ENCODE measurements at regions not wholly inside any gene's neighbourhood (a gene's known extent, or its start where the extent isn't known, plus 50 kb on each side); places are given as distances from the start of the nearest gene placed in this dataset.
A peak's percentile ranks its signal among the peaks of the same experiment; 100 is the strongest.

DNA sequence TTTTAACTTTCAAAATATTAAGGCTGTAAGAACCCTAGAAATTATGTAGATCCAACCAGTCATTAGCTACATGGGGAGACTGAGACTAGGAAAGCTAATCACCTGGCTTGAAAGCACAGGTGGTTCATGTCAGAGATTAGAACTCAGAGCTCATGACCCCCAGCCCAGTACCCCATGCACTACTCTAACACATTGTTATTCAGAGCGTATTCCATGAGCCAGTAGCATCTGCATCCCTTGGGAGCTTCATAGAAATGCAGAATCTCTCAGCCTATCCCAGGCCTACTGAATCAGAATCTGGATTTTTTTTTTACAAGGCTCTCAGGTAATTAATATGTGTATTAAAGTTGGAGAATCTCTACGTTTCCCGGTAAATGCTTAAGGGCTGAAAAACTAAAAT lies 161.7 kb downstream of the BTG1 start:
- ATAC-seq: no peak

DNA sequence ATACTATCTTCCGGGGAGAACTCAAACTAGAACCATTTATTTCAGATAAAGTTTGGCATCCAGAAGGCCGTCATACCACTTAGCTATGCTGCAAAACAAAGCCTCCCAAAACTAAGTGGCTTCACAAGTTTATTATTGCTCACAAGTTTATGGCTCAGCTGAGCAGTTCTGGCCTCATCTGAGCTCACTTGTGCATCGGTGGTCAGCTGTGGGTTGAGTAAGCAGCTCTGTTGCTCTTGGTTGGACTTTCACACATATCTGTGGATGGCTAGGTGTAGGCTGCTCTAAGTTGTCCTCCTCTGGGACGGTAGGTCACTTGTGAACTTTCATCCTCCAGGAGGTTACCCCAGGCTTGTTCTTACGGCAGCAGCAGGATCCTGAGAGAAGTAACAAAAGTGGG lies 162.7 kb downstream of the BTG1 start:
- Histone ChIP-seq H3K4me3 (no peak overlapping the region), H3K27ac (no peak overlapping the region), H3K27me3 (no peaks in the 10 kb centered on the region), H3K9me3 (no peaks in the 10 kb centered on the region), H3K36me3 (no peaks in the 10 kb centered on the region), H3K4me1 (peaks cover 0 to 10% (median 8%) of the 10 kb centered on the region in 3 donors)
- intact Hi-C loops (cut with DNase I): no loop called here
- DNase-seq (no peak), ATAC-seq (peak in 1 of 4 donors; percentile 44), FAIRE-seq (no peak)
- TF ChIP-seq, protein P1, sequence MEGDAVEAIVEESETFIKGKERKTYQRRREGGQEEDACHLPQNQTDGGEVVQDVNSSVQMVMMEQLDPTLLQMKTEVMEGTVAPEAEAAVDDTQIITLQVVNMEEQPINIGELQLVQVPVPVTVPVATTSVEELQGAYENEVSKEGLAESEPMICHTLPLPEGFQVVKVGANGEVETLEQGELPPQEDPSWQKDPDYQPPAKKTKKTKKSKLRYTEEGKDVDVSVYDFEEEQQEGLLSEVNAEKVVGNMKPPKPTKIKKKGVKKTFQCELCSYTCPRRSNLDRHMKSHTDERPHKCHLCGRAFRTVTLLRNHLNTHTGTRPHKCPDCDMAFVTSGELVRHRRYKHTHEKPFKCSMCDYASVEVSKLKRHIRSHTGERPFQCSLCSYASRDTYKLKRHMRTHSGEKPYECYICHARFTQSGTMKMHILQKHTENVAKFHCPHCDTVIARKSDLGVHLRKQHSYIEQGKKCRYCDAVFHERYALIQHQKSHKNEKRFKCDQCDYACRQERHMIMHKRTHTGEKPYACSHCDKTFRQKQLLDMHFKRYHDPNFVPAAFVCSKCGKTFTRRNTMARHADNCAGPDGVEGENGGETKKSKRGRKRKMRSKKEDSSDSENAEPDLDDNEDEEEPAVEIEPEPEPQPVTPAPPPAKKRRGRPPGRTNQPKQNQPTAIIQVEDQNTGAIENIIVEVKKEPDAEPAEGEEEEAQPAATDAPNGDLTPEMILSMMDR (IDR thresholded peaks at IDR 0.05): no peak
- 62 to 67% methylated on average over 5 of the region's 5 CpGs for WGBS, 2 donors

More for the DNA sequence above, 161.7 kb downstream of the BTG1 start:
- no peaks in the 10 kb centered on the region for H3K9me3 ChIP-seq
- H3K4me3 ChIP-seq: no peak overlapping the region
- H3K36me3 ChIP-seq: no peaks in the 10 kb centered on the region
- TF ChIP-seq, protein P1 (IDR thresholded peaks at IDR 0.05): no peak
- intact Hi-C loops (cut with DNase I): no loop called here
- H3K27ac ChIP-seq: no peak overlapping the region
- no peak for FAIRE-seq
- no peaks in the 10 kb centered on the region for H3K27me3 ChIP-seq
- WGBS, 2 donors: 91% methylated on average over 3 of the region's 3 CpGs
- DNase-seq: no peak
- peaks cover 0 to 10% (median 8%) of the 10 kb centered on the region in 3 donors for H3K4me1 ChIP-seq

- Histone ChIP-seq H3K9me3 (no peaks in the 10 kb centered on the region), H3K4me1 (peaks cover 0 to 8% (median 4%) of the 10 kb centered on the region in 3 donors), H3K27me3 (no peaks in the 10 kb centered on the region), H3K36me3 (no peaks in the 10 kb centered on the region), H3K27ac (no peak overlapping the region), H3K4me3 (no peak overlapping the region)
- no peak for FAIRE-seq
- intact Hi-C loops (cut with DNase I): no loop called here
- DNase-seq: no peak
- TF ChIP-seq, protein P1 (IDR thresholded peaks at IDR 0.05): no peak
- no peak for ATAC-seq
These were observed 165.2 kb downstream of the BTG1 start for GRCh38 chr12:91980389-91980821.

- FAIRE-seq (no peak), ATAC-seq (no peak), DNase-seq (no peak)
- Histone ChIP-seq H3K9me3 (no peaks in the 10 kb centered on the region), H3K4me1 (peaks cover 0 to 11% (median 0%) of the 10 kb centered on the region in 3 donors), H3K27ac (no peak overlapping the region), H3K27me3 (no peaks in the 10 kb centered on the region), H3K36me3 (no peaks in the 10 kb centered on the region), H3K4me3 (no peak overlapping the region)
- WGBS, 2 donors: 86% methylated on average over 2 of the region's 2 CpGs
- intact Hi-C loops (cut with DNase I): no loop called here
- TF ChIP-seq, protein P1 (IDR thresholded peaks at IDR 0.05): no peak
These were observed 167.5 kb downstream of the BTG1 start for GRCh38 chr12:91978143-91978542.

GRCh38 chr12:91975891-91976290 lies 169.8 kb downstream of the BTG1 start:
- H3K36me3 ChIP-seq: no peaks in the 10 kb centered on the region
- H3K27ac ChIP-seq: no peak overlapping the region
- intact Hi-C loops (cut with DNase I): no loop called here
- H3K9me3 ChIP-seq: no peaks in the 10 kb centered on the region
- H3K4me3 ChIP-seq: no peak overlapping the region
- ATAC-seq (no peak), FAIRE-seq (no peak), DNase-seq (no peak)
- peaks cover 0 to 3% (median 0%) of the 10 kb centered on the region in 3 donors for H3K4me1 ChIP-seq
- TF ChIP-seq, protein P1 (IDR thresholded peaks at IDR 0.05): no peak
- 96% methylated on average over 6 of the region's 6 CpGs for WGBS, 2 donors
- H3K27me3 ChIP-seq: no peaks in the 10 kb centered on the region

All from pancreas (tissue), 10 donors.